Upper lobe of left lung (tissue), 6 donors: ENCODE measurements at regions not wholly inside any gene's neighbourhood (a gene's known extent, or its start where the extent isn't known, plus 50 kb on each side); places are given as distances from the start of the nearest gene placed in this dataset.

Source experiments
- ATAC-seq, 2 donors: fragments of 200-7000 bp; cut with Tn5 transposase; one replicate each; pipeline ENCODE4 v1.9.1; 2022; ENCODE audit warnings: mild to moderate bottlenecking in 2 of 2, moderate library complexity in 2 of 2; ENCODE audit not compliant: low FRiP score in 2 of 2
- DNase-seq, 2 donors: peaks; one replicate each; pipeline ENCODE4 v3.0.0-alpha.2; 2019 to 2020
- H3K27ac ChIP-seq, 4 donors: fragments of 200-600 bp; sonication (generic); one replicate each; pipeline ENCODE4 v1.5.1; 2016 to 2019
- H3K27me3 ChIP-seq, 4 donors: fragments of 200-600 bp; sonication (generic); one replicate each; pipeline ENCODE4 v1.5.1; 2017 to 2019
- H3K36me3 ChIP-seq, 4 donors: fragments of 200-600 bp; sonication (generic); one replicate each; pipeline ENCODE4 v1.5.1; 2016 to 2019
- H3K4me1 ChIP-seq, 4 donors: fragments of 200-600 bp; sonication (generic); one replicate each; pipeline ENCODE4 v1.5.1; 2018 to 2019
- H3K4me3 ChIP-seq, 4 donors: fragments of 200-600 bp; sonication (generic); one replicate each; pipeline ENCODE4 v1.5.1; 2017 to 2019; ENCODE audit warnings: mild to moderate bottlenecking in 2 of 4, moderate library complexity in 1 of 4
- H3K9me3 ChIP-seq, 4 donors: fragments of 200-600 bp; sonication (generic); one replicate each; pipeline ENCODE4 v1.5.1; 2018 to 2019
- EP300 ChIP-seq, 4 donors: sonication (generic); formaldehyde crosslinking; IDR thresholded peaks; one replicate each; pipeline ENCODE4 v1.5.1; 2017; ENCODE audit warnings: antibody characterized with exemption in 4 of 4, control low read depth in 2 of 4
- POLR2A ChIP-seq, 4 donors: fragments of 450-650 bp; IDR thresholded peaks; one replicate each; pipeline ENCODE4 v1.5.1; 2016 to 2017; ENCODE audit warnings: antibody characterized with exemption in 4 of 4, mild to moderate bottlenecking in 2 of 4
- POLR2AphosphoS5 ChIP-seq, 2 donors: sonication (generic); formaldehyde crosslinking; IDR thresholded peaks; one replicate each; pipeline ENCODE4 v1.5.1; 2017; ENCODE audit warnings: antibody characterized with exemption in 2 of 2
- WGBS, 2 donors: methylation state at CpG; one replicate each; pipeline ENCODE4 v1.1.5; 2017 to 2018; 5-methylcytosine and 5-hydroxymethylcytosine counted together
- TF ChIP-seq, protein P1 (sequence below), 6 experiments: fragments of 450-650 bp in 4 of 6; fragments of 200-600 bp in 2 of 6; sonication (generic) in 2 of 6; IDR thresholded peaks; one replicate each; pipeline ENCODE4 v1.5.1; 2016 to 2019; ENCODE audit warnings: antibody characterized with exemption in 6 of 6
- donor health status: DM: no; HTN: no; CAD: no; lungs with moderate emphysema.
- donor health status: DM: no; HTN: yes; CAD: no; lungs with severe emphysema.

DNA sequence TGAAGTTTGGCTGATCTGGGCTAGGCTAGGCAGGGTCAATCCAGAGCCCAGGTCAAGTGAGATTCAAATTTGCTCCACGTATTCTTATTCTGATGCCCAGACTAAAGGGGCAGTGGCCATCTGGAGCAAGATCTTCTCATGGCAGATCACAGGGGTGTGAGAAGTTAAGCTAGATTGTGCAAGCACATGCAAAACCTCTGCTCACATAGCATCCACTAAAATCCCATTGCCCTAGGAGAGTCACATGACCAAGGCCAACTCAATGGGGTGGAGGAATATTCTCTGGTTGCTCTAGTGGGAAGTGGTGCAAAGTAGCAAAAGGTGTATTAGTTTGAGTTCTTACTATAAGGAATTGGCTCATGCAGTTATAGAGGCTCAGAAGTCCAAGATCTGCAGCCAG is 318.4 kb upstream of the ASIC2 start:
- Histone ChIP-seq H3K27ac (no peak overlapping the region), H3K36me3 (no peaks in the 10 kb centered on the region), H3K27me3 (no peaks in the 10 kb centered on the region), H3K4me3 (no peak overlapping the region), H3K4me1 (no peaks in the 10 kb centered on the region), H3K9me3 (no peaks in the 10 kb centered on the region)
- no peak for DNase-seq
- WGBS, 2 donors: 0 to 56% methylated on average over 1 of the region's 1 CpG
- TF ChIP-seq POLR2A (IDR thresholded peaks at IDR 0.05): no peak
- TF ChIP-seq EP300 (IDR thresholded peaks at IDR 0.05): no peak
- no peak for TF ChIP-seq POLR2AphosphoS5 (IDR thresholded peaks at IDR 0.05)
- TF ChIP-seq, protein P1, sequence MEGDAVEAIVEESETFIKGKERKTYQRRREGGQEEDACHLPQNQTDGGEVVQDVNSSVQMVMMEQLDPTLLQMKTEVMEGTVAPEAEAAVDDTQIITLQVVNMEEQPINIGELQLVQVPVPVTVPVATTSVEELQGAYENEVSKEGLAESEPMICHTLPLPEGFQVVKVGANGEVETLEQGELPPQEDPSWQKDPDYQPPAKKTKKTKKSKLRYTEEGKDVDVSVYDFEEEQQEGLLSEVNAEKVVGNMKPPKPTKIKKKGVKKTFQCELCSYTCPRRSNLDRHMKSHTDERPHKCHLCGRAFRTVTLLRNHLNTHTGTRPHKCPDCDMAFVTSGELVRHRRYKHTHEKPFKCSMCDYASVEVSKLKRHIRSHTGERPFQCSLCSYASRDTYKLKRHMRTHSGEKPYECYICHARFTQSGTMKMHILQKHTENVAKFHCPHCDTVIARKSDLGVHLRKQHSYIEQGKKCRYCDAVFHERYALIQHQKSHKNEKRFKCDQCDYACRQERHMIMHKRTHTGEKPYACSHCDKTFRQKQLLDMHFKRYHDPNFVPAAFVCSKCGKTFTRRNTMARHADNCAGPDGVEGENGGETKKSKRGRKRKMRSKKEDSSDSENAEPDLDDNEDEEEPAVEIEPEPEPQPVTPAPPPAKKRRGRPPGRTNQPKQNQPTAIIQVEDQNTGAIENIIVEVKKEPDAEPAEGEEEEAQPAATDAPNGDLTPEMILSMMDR (IDR thresholded peaks at IDR 0.05): no peak
- ATAC-seq: no peak

DNA sequence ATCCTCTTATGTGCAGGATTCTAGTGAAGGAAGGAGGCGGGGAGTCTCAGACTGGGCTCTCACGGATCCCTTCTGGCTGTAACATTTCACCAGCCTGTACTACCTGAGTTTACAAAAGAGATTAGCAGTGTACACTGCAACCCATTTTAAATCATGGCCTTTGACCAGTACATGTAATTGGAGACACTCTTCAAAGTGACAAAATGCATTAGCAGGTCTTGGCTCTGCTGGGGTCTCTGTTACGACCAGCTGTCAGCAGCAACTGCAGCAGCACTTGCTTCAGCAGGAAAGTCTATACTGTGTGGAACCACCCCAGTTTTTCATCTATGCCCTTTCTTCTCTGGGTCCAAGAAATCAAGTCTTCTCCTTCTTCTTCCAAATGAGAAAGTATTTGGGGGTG is 322.8 kb upstream of the ASIC2 start:
- H3K27ac ChIP-seq: no peak overlapping the region
- no peaks in the 10 kb centered on the region for H3K4me1 ChIP-seq
- WGBS, 2 donors: 31 to 41% methylated on average over 3 of the region's 3 CpGs
- H3K4me3 ChIP-seq: no peak overlapping the region
- no peaks in the 10 kb centered on the region for H3K9me3 ChIP-seq
- TF ChIP-seq POLR2A (IDR thresholded peaks at IDR 0.05) (no peak), POLR2AphosphoS5 (IDR thresholded peaks at IDR 0.05) (no peak), EP300 (IDR thresholded peaks at IDR 0.05) (no peak)
- TF ChIP-seq, protein P1 (IDR thresholded peaks at IDR 0.05): no peak
- no peak for ATAC-seq
- H3K27me3 ChIP-seq: no peaks in the 10 kb centered on the region
- no peak for DNase-seq
- no peaks in the 10 kb centered on the region for H3K36me3 ChIP-seq

DNA sequence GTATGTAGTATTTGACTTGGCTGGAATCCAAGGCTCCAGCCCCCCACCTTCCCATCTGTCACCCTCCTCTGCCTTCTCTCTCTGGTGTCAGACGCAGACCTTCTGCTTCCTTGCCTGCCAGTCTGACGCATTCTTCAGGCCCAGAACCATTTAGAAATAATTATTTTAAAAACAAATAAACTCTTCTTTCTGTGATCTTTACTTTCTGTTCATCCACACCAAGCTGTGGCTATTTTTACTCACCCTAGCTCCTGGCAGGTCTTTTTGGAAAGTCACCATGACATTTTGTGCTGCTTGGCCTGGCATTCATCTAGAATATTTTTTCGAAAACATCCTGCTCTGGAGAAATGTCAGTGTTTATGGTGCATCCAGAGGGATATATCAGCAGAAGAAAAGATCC is 330.7 kb upstream of the ASIC2 start:
- Histone ChIP-seq H3K36me3 (no peaks in the 10 kb centered on the region), H3K9me3 (no peaks in the 10 kb centered on the region)
- TF ChIP-seq POLR2A (IDR thresholded peaks at IDR 0.05) (no peak), POLR2AphosphoS5 (IDR thresholded peaks at IDR 0.05) (no peak), EP300 (IDR thresholded peaks at IDR 0.05) (no peak)
- TF ChIP-seq, protein P1 (IDR thresholded peaks at IDR 0.05): no peak

DNA sequence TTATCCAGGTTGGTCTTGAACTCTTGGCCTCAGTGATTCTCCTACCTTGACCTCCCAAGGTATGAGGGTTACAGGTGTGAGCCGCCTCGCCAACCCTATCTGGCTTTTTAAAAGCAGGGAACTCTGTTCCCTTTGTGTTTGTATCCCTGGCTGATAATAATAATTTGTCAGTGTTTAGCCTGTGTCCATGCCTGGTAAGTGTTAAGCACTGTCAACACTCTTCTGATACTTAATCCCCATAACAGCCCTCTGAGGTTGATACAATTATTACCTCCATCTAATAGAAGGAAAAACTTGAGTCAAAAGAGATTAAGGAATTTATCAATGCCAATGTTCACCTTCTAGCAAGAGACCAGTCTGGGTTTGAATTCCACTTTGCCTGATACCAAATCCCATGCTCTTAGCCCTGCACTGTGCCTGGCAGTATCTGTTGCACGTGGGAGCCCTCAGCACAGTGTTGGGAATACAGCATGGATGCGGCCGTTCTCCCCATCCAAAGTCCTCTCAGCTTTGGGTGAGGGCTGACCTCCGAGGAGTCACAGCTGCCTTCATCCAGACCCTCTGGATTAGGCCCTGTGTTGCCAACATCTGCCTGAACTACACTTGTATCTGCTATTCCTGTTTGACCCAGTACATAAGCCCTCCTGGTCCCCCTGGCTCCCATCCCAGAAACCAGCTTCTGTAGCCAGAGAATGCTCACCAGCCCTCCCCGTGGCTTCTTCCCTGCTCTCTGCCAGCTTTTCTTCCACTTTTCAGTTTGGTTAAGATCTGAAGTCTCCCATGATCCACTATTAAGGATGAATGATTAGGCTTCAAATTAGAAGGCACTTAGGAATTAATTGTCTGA is 335.6 kb upstream of the ASIC2 start:
- H3K4me1 ChIP-seq: no peaks in the 10 kb centered on the region
- 78 to 84% methylated on average over 6 to 7 of the region's 7 CpGs for WGBS, 2 donors
- H3K27me3 ChIP-seq: no peaks in the 10 kb centered on the region
- no peak for ATAC-seq
- H3K27ac ChIP-seq: no peak overlapping the region
- H3K4me3 ChIP-seq: no peak overlapping the region
- no peaks in the 10 kb centered on the region for H3K36me3 ChIP-seq
- no peaks in the 10 kb centered on the region for H3K9me3 ChIP-seq
- TF ChIP-seq POLR2A (IDR thresholded peaks at IDR 0.05) (no peak), EP300 (IDR thresholded peaks at IDR 0.05) (no peak), POLR2AphosphoS5 (IDR thresholded peaks at IDR 0.05) (no peak)
- TF ChIP-seq, protein P1 (IDR thresholded peaks at IDR 0.05): no peak
- no peak for DNase-seq

More for the DNA sequence above, 330.7 kb upstream of the ASIC2 start:
- no peak for DNase-seq
- no peaks in the 10 kb centered on the region for H3K4me1 ChIP-seq
- ATAC-seq: no peak
- no peak overlapping the region for H3K4me3 ChIP-seq
- no peak overlapping the region for H3K27ac ChIP-seq
- no peaks in the 10 kb centered on the region for H3K27me3 ChIP-seq
- 70 to 80% methylated on average over 3 of the region's 3 CpGs for WGBS, 2 donors

DNA sequence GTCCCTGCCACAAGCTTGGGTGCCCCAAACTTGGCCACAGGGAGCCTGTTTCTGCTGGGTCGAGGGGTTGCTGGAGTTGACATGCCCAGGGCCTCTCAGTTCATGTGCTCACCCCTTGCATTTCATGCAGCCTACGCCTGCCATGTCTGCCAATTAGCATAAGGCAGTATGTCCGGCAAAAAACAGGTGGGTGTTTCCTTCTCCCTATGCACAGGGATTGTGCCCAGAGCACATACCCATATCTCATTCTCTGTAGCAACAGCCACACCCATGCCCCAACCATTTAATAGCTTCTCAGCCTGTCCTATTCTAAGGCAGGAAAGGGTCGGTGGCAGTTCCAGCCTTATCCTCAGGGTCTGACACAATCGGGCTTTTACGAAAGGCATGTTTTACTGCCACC is 340.4 kb upstream of the ASIC2 start:
- ATAC-seq (no peak), DNase-seq (no peak)
- TF ChIP-seq, protein P1 (IDR thresholded peaks at IDR 0.05): no peak
- TF ChIP-seq POLR2A (IDR thresholded peaks at IDR 0.05) (no peak), POLR2AphosphoS5 (IDR thresholded peaks at IDR 0.05) (no peak), EP300 (IDR thresholded peaks at IDR 0.05) (no peak)
- WGBS, 2 donors: 83 to 84% methylated on average over 4 to 6 of the region's 6 CpGs
- H3K4me3 ChIP-seq: no peak overlapping the region
- H3K27ac ChIP-seq: no peak overlapping the region
- no peaks in the 10 kb centered on the region for H3K27me3 ChIP-seq
- no peaks in the 10 kb centered on the region for H3K36me3 ChIP-seq
- no peaks in the 10 kb centered on the region for H3K9me3 ChIP-seq
- no peaks in the 10 kb centered on the region for H3K4me1 ChIP-seq
